ENCODE measurements at regions not wholly inside any gene's neighbourhood (a gene's known extent, or its start where the extent isn't known, plus 50 kb on each side); places are given as distances from the start of the nearest gene placed in this dataset.

- TF ChIP-seq CTCF (IDR thresholded peaks at IDR 0.05) = no peak
- TF ChIP-seq POLR2A (IDR thresholded peaks at IDR 0.05) = no peak
These were observed 72.0 kb downstream of the DIO3 start for GRCh38 chr14:101633276-101633675.

Measured in esophagus squamous epithelium (tissue), 4 donors.